Stimulated activated effector memory CD8-positive, alpha-beta T cell treated with anti-CD3 and anti-CD28 coated beads, Interleukin-12 subunit alpha, Interleukin-12 subunit beta, amount 100 ng/mL, for 72 hours (primary cell): ENCODE measurements at regions not wholly inside any gene's neighbourhood (a gene's known extent, or its start where the extent isn't known, plus 50 kb on each side); places are given as distances from the start of the nearest gene placed in this dataset.

Experiments used
- ATAC-seq: fragments of 150-1000 bp; cut with Tn5 transposase; 2 replicates; pipeline ENCODE4 v1.10.0; 2021
- DNase-seq, 2 donors: peaks; one replicate each; pipeline ENCODE4 v3.0.0; 2021 to 2022; ENCODE audit warnings: low spot score in 2 of 2
- H3K27ac Mint-ChIP-seq: one replicate; pipeline ENCODE4 v1.8.0; 2022; ENCODE audit warnings: mild to moderate bottlenecking, mixed read lengths
- H3K36me3 Mint-ChIP-seq: one replicate; pipeline ENCODE4 v1.8.0; 2022; ENCODE audit warnings: mild to moderate bottlenecking, mixed read lengths
- H3K4me1 Mint-ChIP-seq: one replicate; pipeline ENCODE4 v1.8.0; 2022; ENCODE audit warnings: mixed read lengths
- H3K4me3 Mint-ChIP-seq: one replicate; pipeline ENCODE4 v1.8.0; 2022; ENCODE audit warnings: mild to moderate bottlenecking, mixed read lengths
- H3K9me3 Mint-ChIP-seq: one replicate; pipeline ENCODE4 v1.8.0; 2022; ENCODE audit warnings: mixed read lengths

GRCh38 chr4:57270346-57270745 lies 160.2 kb upstream of the IGFBP7 start:
- Mint-ChIP-seq H3K9me3 (no peaks in the 10 kb centered on the region), H3K27ac (no peak overlapping the region), H3K36me3 (no peaks in the 10 kb centered on the region), H3K4me3 (no peak overlapping the region), H3K4me1 (no peaks in the 10 kb centered on the region)
- no peak for DNase-seq
- ATAC-seq: no peak

- Mint-ChIP-seq H3K4me3 (no peak overlapping the region), H3K27ac (no peak overlapping the region), H3K9me3 (peaks cover 10% of the 10 kb centered on the region), H3K36me3 (no peaks in the 10 kb centered on the region), H3K4me1 (no peaks in the 10 kb centered on the region)
- no peak for ATAC-seq
- no peak for DNase-seq
Observed at GRCh38 chr4:57265831-57266582, 155.8 kb upstream of the IGFBP7 start.

- Mint-ChIP-seq H3K9me3 (peaks cover 6% of the 10 kb centered on the region), H3K4me3 (no peak overlapping the region), H3K4me1 (no peaks in the 10 kb centered on the region), H3K36me3 (no peaks in the 10 kb centered on the region), H3K27ac (no peak overlapping the region)
- ATAC-seq (no peak), DNase-seq (no peak)
Observed at GRCh38 chr4:57254754-57255153, 144.6 kb upstream of the IGFBP7 start.

GRCh38 chr4:57249083-57249482 lies 138.9 kb upstream of the IGFBP7 start:
- H3K36me3 Mint-ChIP-seq: no peaks in the 10 kb centered on the region
- H3K4me1 Mint-ChIP-seq: no peaks in the 10 kb centered on the region
- no peak for DNase-seq
- ATAC-seq: no peak
- no peak overlapping the region for H3K27ac Mint-ChIP-seq
- H3K9me3 Mint-ChIP-seq: peaks cover 2% of the 10 kb centered on the region
- H3K4me3 Mint-ChIP-seq: no peak overlapping the region

- no peak overlapping the region for H3K27ac Mint-ChIP-seq
- no peaks in the 10 kb centered on the region for H3K36me3 Mint-ChIP-seq
- peaks cover 4% of the 10 kb centered on the region for H3K9me3 Mint-ChIP-seq
- H3K4me1 Mint-ChIP-seq: no peaks in the 10 kb centered on the region
- no peak overlapping the region for H3K4me3 Mint-ChIP-seq
- DNase-seq (no peak), ATAC-seq (no peak)
Observed at GRCh38 chr4:57243076-57243475, 132.9 kb upstream of the IGFBP7 start.

- no peak overlapping the region for H3K4me3 Mint-ChIP-seq
Observed at GRCh38 chr4:57234252-57234775, 124.1 kb upstream of the IGFBP7 start.

GRCh38 chr4:57233386-57233785 lies 123.2 kb upstream of the IGFBP7 start:
- DNase-seq (no peak), ATAC-seq (no peak)
- Mint-ChIP-seq H3K4me3 (no peak overlapping the region), H3K36me3 (no peaks in the 10 kb centered on the region), H3K27ac (no peak overlapping the region), H3K4me1 (no peaks in the 10 kb centered on the region), H3K9me3 (no peaks in the 10 kb centered on the region)

More at GRCh38 chr4:57234252-57234775, 124.1 kb upstream of the IGFBP7 start:
- Mint-ChIP-seq H3K27ac (no peak overlapping the region), H3K4me1 (no peaks in the 10 kb centered on the region), H3K36me3 (no peaks in the 10 kb centered on the region), H3K9me3 (no peaks in the 10 kb centered on the region)
- no peak for ATAC-seq
- no peak for DNase-seq

- H3K4me1 Mint-ChIP-seq: no peaks in the 10 kb centered on the region
- H3K27ac Mint-ChIP-seq: no peak overlapping the region
- ATAC-seq (no peak), DNase-seq (no peak)
- no peak overlapping the region for H3K4me3 Mint-ChIP-seq
- H3K36me3 Mint-ChIP-seq: no peaks in the 10 kb centered on the region
- H3K9me3 Mint-ChIP-seq: no peaks in the 10 kb centered on the region
Observed at GRCh38 chr4:57231781-57232180, 121.6 kb upstream of the IGFBP7 start.

- no peak for ATAC-seq
- H3K36me3 Mint-ChIP-seq: no peaks in the 10 kb centered on the region
- no peak for DNase-seq
- H3K4me3 Mint-ChIP-seq: no peak overlapping the region
- no peaks in the 10 kb centered on the region for H3K9me3 Mint-ChIP-seq
- H3K27ac Mint-ChIP-seq: no peak overlapping the region
- no peaks in the 10 kb centered on the region for H3K4me1 Mint-ChIP-seq
Observed at GRCh38 chr4:57220734-57221133, 110.5 kb upstream of the IGFBP7 start.

GRCh38 chr4:57220172-57220571 lies 110.0 kb upstream of the IGFBP7 start:
- Mint-ChIP-seq H3K9me3 (no peaks in the 10 kb centered on the region), H3K27ac (no peak overlapping the region), H3K4me3 (no peak overlapping the region), H3K36me3 (no peaks in the 10 kb centered on the region), H3K4me1 (no peaks in the 10 kb centered on the region)
- DNase-seq (no peak), ATAC-seq (no peak)

GRCh38 chr4:57219431-57219830 lies 109.2 kb upstream of the IGFBP7 start:
- Mint-ChIP-seq H3K27ac (no peak overlapping the region), H3K4me3 (no peak overlapping the region), H3K9me3 (no peaks in the 10 kb centered on the region), H3K36me3 (no peaks in the 10 kb centered on the region), H3K4me1 (no peaks in the 10 kb centered on the region)
- DNase-seq: no peak
- ATAC-seq: no peak

GRCh38 chr4:57214654-57215411 lies 104.6 kb upstream of the IGFBP7 start:
- ATAC-seq: no peak
- H3K4me1 Mint-ChIP-seq: no peaks in the 10 kb centered on the region

GRCh38 chr4:57211131-57211530 lies 100.9 kb upstream of the IGFBP7 start:
- no peaks in the 10 kb centered on the region for H3K9me3 Mint-ChIP-seq
- H3K27ac Mint-ChIP-seq: no peak overlapping the region
- no peak for DNase-seq
- no peaks in the 10 kb centered on the region for H3K36me3 Mint-ChIP-seq
- no peaks in the 10 kb centered on the region for H3K4me1 Mint-ChIP-seq
- ATAC-seq: no peak
- no peak overlapping the region for H3K4me3 Mint-ChIP-seq

More at GRCh38 chr4:57214654-57215411, 104.6 kb upstream of the IGFBP7 start:
- no peak overlapping the region for H3K4me3 Mint-ChIP-seq
- no peaks in the 10 kb centered on the region for H3K9me3 Mint-ChIP-seq
- H3K36me3 Mint-ChIP-seq: no peaks in the 10 kb centered on the region
- DNase-seq: no peak
- H3K27ac Mint-ChIP-seq: no peak overlapping the region

- no peak overlapping the region for H3K27ac Mint-ChIP-seq
- ATAC-seq (no peak), DNase-seq (no peak)
- no peaks in the 10 kb centered on the region for H3K36me3 Mint-ChIP-seq
- H3K4me3 Mint-ChIP-seq: no peak overlapping the region
- no peaks in the 10 kb centered on the region for H3K9me3 Mint-ChIP-seq
- H3K4me1 Mint-ChIP-seq: no peaks in the 10 kb centered on the region
Observed at GRCh38 chr4:57206172-57206571, 96.0 kb upstream of the IGFBP7 start.

GRCh38 chr4:57205580-57205979 lies 95.4 kb upstream of the IGFBP7 start:
- no peak for ATAC-seq
- no peak for DNase-seq
- no peak overlapping the region for H3K27ac Mint-ChIP-seq
- H3K4me1 Mint-ChIP-seq: no peaks in the 10 kb centered on the region
- H3K36me3 Mint-ChIP-seq: no peaks in the 10 kb centered on the region
- H3K4me3 Mint-ChIP-seq: no peak overlapping the region
- H3K9me3 Mint-ChIP-seq: no peaks in the 10 kb centered on the region

GRCh38 chr4:57200799-57201327 lies 90.7 kb upstream of the IGFBP7 start:
- DNase-seq: no peak
- Mint-ChIP-seq H3K9me3 (no peaks in the 10 kb centered on the region), H3K4me1 (no peaks in the 10 kb centered on the region), H3K4me3 (no peak overlapping the region), H3K27ac (no peak overlapping the region), H3K36me3 (no peaks in the 10 kb centered on the region)
- ATAC-seq: no peak
